ENCODE measurements at regions not wholly inside any gene's neighbourhood (a gene's known extent, or its start where the extent isn't known, plus 50 kb on each side); places are given as distances from the start of the nearest gene placed in this dataset.

DNA sequence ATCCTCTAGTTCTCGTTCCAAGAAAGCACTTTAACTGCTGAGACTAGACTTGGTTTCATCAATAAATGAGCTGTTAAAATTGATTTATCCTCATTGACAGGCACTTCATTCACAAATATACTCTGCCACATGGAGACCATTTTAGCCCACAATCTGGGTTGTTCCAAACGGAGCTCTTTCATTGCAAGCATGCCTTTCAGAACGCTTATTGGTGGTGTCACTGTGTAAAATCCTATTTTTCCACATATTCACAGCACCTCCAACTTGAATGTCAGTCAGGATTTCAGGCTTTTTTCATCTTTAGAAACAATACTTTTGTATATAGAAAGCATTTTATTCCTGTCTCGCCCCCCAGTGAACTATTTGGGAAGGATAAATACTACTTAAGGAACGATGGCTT lies 424.7 kb upstream of the NRP1 start:
- no peak for DNase-seq (ENCODE audit: insufficient read length, low spot score, missing footprints)
- Histone ChIP-seq H3K27ac (ENCODE audit: low read depth, low read length) (no peak overlapping the region), H3K9me3 (ENCODE audit: low read depth, low read length) (no peaks in the 10 kb centered on the region), H3K4me3 (ENCODE audit: insufficient read depth, low read length) (no peak overlapping the region), H3K4me1 (ENCODE audit: insufficient read depth, low read length) (no peaks in the 10 kb centered on the region), H2AFZ (ENCODE audit: low read length) (no peak overlapping the region), H3K4me2 (ENCODE audit: insufficient read depth, low read length) (no peak overlapping the region), H4K20me1 (ENCODE audit: insufficient read depth, low read length) (no peaks in the 10 kb centered on the region), H3K36me3 (ENCODE audit: insufficient read depth, low read length) (no peaks in the 10 kb centered on the region), H3K79me2 (ENCODE audit: insufficient read depth, low read length) (no peaks in the 10 kb centered on the region), H3K27me3 (ENCODE audit: insufficient read depth, low read length) (peaks cover 3% of the 10 kb centered on the region)
- TF ChIP-seq, protein P1, sequence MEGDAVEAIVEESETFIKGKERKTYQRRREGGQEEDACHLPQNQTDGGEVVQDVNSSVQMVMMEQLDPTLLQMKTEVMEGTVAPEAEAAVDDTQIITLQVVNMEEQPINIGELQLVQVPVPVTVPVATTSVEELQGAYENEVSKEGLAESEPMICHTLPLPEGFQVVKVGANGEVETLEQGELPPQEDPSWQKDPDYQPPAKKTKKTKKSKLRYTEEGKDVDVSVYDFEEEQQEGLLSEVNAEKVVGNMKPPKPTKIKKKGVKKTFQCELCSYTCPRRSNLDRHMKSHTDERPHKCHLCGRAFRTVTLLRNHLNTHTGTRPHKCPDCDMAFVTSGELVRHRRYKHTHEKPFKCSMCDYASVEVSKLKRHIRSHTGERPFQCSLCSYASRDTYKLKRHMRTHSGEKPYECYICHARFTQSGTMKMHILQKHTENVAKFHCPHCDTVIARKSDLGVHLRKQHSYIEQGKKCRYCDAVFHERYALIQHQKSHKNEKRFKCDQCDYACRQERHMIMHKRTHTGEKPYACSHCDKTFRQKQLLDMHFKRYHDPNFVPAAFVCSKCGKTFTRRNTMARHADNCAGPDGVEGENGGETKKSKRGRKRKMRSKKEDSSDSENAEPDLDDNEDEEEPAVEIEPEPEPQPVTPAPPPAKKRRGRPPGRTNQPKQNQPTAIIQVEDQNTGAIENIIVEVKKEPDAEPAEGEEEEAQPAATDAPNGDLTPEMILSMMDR (IDR thresholded peaks at IDR 0.05; ENCODE audit: extremely low read depth, low read depth, low read length) = no peak

DNA sequence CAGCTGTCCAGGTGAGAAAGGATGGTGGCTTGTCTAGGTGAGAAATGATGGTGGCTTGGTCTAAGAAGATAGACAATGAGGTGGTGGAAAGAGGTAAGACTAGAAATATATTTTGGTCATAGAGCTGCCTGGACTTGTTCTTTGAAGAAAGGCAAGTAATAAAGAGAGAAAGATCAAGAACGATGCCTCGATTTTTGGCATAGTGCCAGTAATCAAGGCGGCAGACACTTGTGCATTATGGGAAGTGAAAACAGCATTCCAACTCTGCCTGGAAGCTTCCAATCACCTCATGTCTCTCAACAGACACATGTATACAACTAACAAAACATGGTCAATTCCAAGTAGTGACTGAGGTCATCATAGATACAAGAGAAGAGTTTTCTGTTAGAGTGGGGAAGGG lies 423.8 kb upstream of the NRP1 start:
- no peak overlapping the region for H3K27ac ChIP-seq (ENCODE audit: low read depth, low read length)
- H3K27me3 ChIP-seq (ENCODE audit: insufficient read depth, low read length) = peaks cover 3% of the 10 kb centered on the region
- no peak overlapping the region for H2AFZ ChIP-seq (ENCODE audit: low read length)
- no peaks in the 10 kb centered on the region for H3K79me2 ChIP-seq (ENCODE audit: insufficient read depth, low read length)
- H3K4me2 ChIP-seq (ENCODE audit: insufficient read depth, low read length) = no peak overlapping the region
- H4K20me1 ChIP-seq (ENCODE audit: insufficient read depth, low read length) = no peaks in the 10 kb centered on the region
- no peaks in the 10 kb centered on the region for H3K36me3 ChIP-seq (ENCODE audit: insufficient read depth, low read length)
- H3K4me1 ChIP-seq (ENCODE audit: insufficient read depth, low read length) = no peaks in the 10 kb centered on the region
- TF ChIP-seq, protein P1 (IDR thresholded peaks at IDR 0.05; ENCODE audit: extremely low read depth, low read depth, low read length) = no peak
- no peaks in the 10 kb centered on the region for H3K9me3 ChIP-seq (ENCODE audit: low read depth, low read length)
- DNase-seq (ENCODE audit: insufficient read length, low spot score, missing footprints) = no peak
- no peak overlapping the region for H3K4me3 ChIP-seq (ENCODE audit: insufficient read depth, low read length)

DNA sequence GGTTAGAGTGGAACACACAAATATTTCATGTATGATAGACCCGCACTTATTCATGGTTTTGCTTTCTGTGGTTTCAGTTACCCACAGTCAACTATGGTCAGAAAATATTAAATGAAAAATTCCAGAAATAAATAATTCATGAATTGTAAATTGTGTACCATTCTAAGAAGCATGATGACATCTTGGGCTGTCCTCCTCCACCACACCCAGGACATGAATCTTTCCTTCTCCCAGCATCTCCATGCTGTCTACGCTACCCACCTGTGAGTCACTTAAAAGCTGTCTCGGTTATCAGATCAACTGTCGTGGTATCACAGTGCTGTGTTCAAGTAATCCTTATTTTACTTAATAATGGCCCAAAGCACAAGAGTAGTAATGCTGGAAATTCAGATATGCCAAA lies 419.6 kb upstream of the NRP1 start:
- Histone ChIP-seq H3K4me1 (ENCODE audit: insufficient read depth, low read length) (no peaks in the 10 kb centered on the region), H3K27ac (ENCODE audit: low read depth, low read length) (no peak overlapping the region), H2AFZ (ENCODE audit: low read length) (no peak overlapping the region), H3K4me2 (ENCODE audit: insufficient read depth, low read length) (no peak overlapping the region), H3K9me3 (ENCODE audit: low read depth, low read length) (no peaks in the 10 kb centered on the region), H3K27me3 (ENCODE audit: insufficient read depth, low read length) (peaks cover 3% of the 10 kb centered on the region), H3K36me3 (ENCODE audit: insufficient read depth, low read length) (no peaks in the 10 kb centered on the region), H3K79me2 (ENCODE audit: insufficient read depth, low read length) (no peaks in the 10 kb centered on the region), H4K20me1 (ENCODE audit: insufficient read depth, low read length) (no peaks in the 10 kb centered on the region), H3K4me3 (ENCODE audit: insufficient read depth, low read length) (no peak overlapping the region)
- DNase-seq (ENCODE audit: insufficient read length, low spot score, missing footprints) = no peak
- TF ChIP-seq, protein P1 (IDR thresholded peaks at IDR 0.05; ENCODE audit: extremely low read depth, low read depth, low read length) = no peak

DNA sequence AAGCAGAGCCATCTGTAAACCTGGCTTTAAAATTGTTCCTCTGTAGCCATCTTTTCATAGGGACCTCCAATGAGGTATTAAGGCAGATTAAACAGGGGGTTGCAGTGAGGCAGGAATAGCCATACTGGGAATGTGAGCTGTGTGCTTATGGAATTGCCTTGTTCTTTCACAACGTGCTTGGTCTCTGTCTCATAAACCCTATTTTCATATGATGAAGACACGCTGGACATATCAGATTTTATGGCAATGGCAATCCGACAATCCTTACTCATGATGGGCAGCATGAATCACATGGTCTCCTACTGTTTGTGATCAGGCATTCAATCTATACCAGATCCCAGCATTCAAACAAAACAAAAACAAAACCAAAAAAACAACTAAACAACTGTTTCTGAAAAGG lies 418.9 kb upstream of the NRP1 start:
- Histone ChIP-seq H3K9me3 (ENCODE audit: low read depth, low read length) (no peaks in the 10 kb centered on the region), H3K4me2 (ENCODE audit: insufficient read depth, low read length) (no peak overlapping the region), H3K4me1 (ENCODE audit: insufficient read depth, low read length) (no peaks in the 10 kb centered on the region), H3K27ac (ENCODE audit: low read depth, low read length) (no peak overlapping the region), H4K20me1 (ENCODE audit: insufficient read depth, low read length) (no peaks in the 10 kb centered on the region), H2AFZ (ENCODE audit: low read length) (no peak overlapping the region), H3K27me3 (ENCODE audit: insufficient read depth, low read length) (peaks cover 3% of the 10 kb centered on the region), H3K4me3 (ENCODE audit: insufficient read depth, low read length) (no peak overlapping the region), H3K79me2 (ENCODE audit: insufficient read depth, low read length) (no peaks in the 10 kb centered on the region), H3K36me3 (ENCODE audit: insufficient read depth, low read length) (no peaks in the 10 kb centered on the region)
- TF ChIP-seq, protein P1 (IDR thresholded peaks at IDR 0.05; ENCODE audit: extremely low read depth, low read depth, low read length) = no peak
- DNase-seq (ENCODE audit: insufficient read length, low spot score, missing footprints) = no peak

Measured in osteoblast (primary cell).